ENCODE measurements at regions not wholly inside any gene's neighbourhood (a gene's known extent, or its start where the extent isn't known, plus 50 kb on each side); places are given as distances from the start of the nearest gene placed in this dataset.
"Not testable (repeated sequence)": the region's sequence is repeated elsewhere in the genome, so short reads cannot be mapped to it uniquely, and the experiment has no call there.

DNA sequence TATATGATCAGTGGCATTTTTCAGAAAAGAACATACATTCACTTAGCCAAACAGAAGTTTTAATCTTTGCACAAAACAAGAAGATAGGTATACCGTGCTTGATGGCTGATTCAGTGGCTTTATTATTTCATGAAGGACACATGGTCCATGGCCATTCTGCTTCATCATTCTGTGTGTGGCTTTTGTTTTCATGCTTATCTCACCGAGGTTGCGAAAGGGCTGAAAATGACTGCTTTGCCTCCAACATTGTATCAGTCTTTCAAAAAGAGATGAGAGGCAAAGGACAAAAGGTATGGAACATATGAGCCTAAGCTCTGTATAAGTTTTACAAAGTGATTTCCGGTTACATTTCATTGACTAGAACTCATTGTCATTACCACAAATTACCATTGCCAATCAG lies 541.1 kb downstream of the RAB28 start:
- DNase-seq (ENCODE audit: low read depth) = no peak

DNA sequence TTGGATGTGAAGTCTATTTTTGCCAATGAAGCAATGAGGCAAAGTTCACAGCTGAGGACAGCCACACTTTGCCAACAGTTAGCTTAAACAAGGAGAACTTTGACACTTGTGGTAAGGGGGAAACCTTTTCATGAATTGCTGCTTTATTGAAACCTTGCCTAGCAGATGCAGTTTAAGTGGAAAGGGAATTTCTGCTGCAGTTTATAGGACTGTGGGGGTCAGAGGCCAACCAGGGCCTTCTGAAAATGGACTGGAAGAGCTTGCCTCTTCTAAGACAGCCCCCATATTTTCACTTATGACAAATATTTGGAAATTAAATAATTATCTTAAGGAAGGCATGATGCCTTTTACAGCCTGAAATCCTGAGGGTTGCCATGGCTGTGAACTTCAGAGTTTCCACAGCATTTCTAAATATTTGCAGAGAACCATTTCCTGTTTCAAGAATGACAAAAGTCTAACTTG lies 550.3 kb downstream of the RAB28 start:
- no peak for DNase-seq (ENCODE audit: low read depth)

DNA sequence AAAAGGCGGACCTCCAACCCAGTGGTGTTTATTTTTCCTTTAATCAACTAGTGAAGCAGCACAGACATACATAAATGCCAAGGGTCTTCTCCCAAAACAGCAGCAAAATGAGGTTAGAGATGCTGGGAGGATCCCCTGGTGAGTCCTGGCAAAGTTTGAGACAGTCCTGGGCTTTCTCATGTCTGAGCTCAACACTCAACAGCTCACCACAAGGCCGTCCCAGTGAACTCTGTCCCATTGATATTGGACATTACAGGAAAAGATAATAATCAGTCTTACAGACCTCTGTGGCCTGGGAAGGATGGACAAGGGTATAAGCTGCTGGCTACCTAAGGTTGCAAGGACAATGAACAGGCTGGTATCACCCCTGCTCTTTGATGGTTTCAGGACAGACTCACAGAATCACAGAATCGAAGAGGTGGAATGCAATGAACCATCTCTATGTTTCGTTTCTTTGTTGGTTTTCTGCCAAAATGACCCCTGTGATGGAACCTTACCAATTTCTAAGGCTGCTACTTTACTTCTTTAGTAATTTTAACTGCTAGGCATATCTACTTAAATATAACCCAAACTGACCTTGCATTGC lies 551.8 kb downstream of the RAB28 start:
- no peak for DNase-seq (ENCODE audit: low read depth)

DNA sequence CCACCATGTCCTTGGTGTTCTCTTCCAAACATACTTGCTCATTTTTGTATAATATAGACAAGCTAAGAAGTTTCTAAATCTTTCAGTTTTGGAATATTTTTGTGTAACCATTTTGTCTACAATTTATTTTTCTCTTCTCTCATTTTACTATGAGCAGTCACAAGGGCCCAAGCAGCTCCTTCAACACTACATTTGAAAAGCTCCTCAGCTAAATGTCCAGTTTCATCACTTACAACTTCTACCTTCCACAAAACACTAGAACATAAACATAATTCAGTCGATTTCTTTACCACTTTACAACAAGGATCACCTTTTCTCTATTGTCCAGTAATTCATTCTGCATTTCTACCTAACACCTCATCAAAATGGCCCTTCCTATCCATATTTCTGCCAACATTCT lies 554.4 kb downstream of the RAB28 start:
- no peak for DNase-seq (ENCODE audit: low read depth)

DNA sequence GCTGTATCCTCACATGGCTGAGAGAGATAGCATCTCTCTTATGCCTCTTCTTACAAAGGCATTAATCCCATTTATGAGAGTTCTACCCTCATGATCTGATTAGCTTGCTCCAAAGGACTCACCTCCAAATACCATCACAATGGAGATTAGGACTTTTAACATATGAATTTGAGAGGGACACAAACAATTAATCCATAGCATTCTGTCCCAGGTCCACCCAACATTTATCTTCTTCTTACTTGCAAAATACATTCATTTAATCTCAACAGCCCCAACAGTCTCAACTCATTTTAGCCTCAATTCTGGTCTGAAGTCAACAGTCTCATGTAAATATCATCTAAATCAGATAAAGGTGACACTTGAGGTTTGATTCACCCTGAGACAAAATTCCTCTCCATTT lies 555.4 kb downstream of the RAB28 start:
- no peak for DNase-seq (ENCODE audit: low read depth)

DNA sequence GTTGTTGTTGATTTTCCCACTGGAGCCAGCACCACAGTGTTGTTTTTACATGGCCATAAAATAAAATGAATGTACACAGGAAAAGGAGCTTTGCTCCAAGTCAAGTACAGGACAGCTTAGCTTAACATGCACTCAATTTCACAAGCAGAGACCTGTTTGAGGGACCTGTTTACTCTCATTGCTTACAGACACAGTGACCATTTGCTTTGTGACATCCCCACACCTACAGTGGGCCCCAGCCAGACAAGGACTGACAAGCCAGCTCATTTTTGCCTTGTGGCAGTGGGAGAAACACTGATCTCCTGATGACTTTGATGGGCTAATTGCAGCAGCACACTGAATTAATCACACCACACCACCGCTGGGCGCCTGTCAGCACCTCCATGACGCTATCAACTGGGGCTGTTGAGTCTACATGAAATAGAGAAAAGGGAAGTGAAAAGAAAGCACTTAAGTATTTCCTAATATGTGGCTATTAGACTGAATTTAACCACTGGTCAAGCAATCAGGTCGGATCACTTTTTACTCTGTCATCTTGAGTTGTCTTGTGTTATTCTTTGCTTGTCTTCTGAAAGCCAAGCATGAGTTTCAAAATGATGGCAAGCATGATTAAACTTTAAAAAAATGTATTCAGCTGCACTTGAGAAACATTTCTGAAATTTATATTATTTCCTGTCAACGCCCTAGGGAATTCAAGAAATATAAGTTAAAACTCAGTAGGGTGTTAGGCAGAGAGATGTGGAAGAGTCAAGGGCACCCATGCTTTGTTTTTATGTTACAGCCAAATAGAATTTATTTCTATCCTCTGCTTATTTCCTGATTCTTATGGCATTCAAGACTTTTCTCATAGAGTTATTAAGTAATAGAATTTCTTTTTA lies 557.7 kb downstream of the RAB28 start:
- DNase-seq (ENCODE audit: low read depth) = no peak

DNA sequence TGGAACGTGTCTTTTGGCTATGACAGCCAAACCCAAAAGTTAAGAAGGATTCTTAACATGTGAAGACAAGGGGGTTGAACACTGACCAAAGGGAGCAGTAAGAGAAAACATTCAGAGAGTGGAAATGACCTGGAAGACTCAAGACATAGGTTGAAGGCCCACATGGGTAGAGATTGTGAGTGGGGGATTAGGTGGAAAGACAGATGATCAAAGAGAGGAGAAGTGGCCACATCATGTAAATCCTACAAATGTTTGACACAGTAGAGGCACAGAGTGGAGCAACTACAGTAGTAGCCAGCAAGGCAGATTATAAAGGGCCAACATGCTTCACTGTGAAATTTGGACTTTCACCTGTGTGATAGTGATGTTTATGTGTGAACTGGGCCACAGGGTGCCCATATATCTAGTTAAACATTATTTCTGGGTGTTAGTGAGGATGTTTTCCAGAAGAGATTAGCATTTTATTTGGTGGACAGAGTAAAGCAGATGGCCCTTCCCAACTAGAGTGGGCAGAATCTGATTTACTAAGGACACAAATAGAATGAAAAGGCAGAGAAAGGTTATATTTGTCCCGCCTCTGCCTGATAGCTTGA lies 559.3 kb downstream of the RAB28 start:
- DNase-seq (ENCODE audit: low read depth) = no peak

DNA sequence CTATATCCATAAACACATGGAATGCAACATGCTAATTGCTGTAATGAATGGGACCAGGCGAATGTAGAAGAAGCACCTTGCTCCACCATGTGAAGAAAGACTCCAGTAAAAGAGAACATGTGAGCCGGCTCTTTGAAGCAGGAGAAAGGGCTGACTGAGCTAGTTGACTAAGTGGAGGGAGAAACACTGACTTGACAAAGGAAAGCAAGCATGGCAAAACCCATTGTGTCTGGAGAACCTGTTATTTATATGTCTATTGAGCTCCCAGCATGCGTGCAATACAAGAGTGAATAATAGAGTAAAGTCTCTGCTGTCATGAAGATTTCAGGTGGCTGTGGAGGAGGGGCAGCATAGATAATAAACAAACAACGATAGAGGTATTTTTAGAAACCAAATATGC lies 559.9 kb downstream of the RAB28 start:
- DNase-seq (ENCODE audit: low read depth) = no peak

DNA sequence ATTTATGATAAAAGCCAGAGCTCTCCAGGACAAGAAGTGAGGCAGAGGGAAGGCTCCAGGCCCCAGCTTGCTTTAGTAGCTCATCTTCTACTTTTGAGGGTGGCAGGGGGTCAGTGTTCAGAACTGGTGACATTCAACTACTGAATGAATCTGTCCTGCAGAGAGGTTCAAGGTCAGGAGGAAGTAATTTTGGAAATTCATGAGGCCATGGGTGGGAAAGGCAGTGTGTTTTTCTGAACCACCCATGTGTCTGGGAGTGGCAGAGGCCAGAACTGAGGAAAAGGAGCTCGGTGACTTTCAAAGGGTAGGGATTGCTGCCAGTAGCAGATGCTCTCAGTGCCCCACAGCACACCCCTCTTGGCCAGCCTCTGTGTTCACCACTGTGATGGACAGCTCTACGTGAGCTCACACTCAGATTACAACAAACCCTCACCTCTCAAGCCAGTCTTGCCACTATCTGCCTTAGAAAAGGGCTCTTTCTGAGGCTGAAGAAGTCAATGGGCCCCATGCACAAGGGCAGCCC lies 571.2 kb downstream of the RAB28 start:
- no peak for DNase-seq (ENCODE audit: low read depth)

DNA sequence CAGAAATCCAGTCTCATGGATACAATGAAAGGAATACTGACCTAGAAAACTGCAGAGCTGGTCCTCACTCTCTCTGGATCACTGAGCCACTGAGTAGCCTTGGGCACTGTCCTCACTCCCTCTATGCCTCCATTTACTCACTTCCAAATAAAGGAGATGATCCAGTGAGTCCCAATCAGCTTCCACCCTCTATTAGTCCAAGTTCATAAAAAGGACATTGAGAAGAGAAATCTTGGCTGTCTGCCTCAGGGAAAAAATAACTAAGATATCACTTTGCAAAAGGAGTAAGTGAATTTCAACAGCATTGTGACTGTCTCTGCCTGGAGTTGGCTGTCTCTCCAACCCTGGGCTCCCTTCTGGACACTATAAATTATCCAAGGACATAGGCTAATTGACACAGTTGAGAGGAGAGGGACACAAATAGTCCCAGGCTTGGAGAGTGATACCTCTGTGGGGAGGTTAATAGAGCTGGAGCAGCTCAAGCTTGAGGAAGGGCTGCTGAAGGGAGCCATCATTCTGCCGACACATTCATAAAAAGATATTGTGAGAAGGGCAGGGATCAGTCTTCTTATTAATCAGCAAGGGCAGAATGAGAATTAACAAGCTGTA lies 572.3 kb downstream of the RAB28 start:
- no peak for DNase-seq (ENCODE audit: low read depth)

DNA sequence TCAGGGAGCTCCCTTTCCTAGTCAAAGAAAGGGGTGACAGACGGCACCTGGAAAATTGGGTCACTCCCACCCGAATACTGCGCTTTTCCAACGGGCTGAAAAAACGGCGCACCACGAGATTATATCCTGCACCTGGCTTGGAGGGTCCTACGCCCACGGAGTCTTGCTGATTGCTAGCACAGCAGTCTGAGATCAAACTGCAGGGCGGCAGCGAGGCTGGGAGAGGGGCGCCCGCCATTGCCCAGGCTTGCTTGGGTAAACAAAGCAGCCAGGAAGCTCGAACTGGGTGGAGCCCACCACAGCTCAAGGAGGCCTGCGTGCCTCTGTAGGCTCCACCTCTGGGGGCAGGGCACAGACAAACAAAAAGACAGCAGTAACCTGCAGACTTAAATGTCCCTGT lies 580.5 kb downstream of the RAB28 start:
- not testable (repeated sequence) for DNase-seq (ENCODE audit: low read depth)

DNA sequence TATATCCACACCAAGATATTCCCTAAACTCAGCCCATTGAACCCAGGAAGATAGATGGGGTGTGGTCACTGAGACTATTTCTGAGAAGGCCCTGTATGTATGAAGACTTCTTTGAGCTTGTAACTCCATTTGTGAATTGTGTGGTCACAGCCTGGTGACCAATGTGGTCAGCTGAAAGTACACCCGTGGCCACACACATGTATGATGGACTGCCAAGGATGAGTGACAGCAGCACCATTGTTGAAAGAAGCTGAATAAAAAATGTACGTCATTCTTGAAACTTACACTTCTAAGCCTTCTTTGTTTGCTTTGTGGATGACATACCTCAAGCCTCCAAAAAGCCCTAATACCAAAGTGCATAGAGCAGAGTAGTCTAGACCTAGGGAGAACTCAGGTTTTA lies 581.4 kb downstream of the RAB28 start:
- no peak for DNase-seq (ENCODE audit: low read depth)

DNA sequence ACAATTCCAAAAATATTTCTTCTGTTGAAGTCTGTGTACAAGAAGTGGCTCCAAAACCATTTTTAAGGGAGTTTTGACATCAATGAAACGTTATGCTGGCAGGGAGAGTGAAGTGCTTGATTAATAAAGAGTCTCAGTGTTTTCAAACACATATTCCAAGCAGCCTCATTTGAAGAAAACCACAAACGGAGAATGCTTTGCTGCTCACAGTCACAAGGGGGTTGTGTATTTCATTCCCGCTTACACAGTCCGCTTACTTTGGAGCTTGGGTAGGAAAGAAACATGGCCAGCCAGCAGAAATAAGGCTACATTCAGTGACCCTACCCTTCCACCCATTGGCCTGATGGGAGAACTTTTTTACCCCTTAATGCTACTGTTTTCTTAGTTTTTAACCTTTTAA lies 586.2 kb downstream of the RAB28 start:
- DNase-seq (ENCODE audit: low read depth) = no peak

DNA sequence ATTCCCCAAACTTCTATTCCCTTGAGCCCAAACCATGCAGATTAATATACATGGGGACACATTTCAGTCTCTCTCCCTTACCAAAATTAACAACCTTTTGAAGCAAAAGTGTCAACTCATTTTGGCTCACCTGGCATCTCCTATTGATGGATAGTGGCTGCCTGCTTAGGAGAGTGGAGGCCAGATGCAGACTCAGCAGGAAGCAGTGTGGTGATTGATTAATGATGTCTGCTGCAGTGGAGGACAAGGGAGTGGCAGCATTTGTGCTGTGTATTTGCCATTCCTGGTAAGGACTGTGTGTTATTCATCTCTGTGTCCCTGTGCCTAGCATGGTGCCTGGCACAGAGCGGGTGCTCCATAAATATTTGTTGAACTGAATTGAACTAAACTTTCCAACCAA lies 590.1 kb downstream of the RAB28 start:
- no peak for DNase-seq (ENCODE audit: low read depth)

DNA sequence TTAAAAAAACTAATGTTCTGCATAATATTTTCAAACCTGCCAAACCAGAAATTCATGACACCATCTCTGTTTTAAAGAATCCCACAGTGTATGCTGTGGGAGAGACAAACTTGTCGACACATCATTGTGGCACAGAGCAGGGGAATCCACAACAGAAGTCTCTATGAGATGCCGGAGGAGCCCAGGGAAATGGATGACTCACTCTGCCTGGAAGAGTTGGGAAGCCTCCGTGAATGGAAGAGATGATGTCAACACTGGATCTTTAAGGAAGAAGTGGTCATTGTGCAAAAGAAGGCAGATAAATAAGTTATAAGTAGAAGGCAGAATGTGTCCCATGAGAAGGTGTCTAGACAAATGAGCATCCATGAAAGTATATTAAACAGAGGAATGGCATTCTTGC lies 595.1 kb downstream of the RAB28 start:
- DNase-seq (ENCODE audit: low read depth) = peak; percentile 52

DNA sequence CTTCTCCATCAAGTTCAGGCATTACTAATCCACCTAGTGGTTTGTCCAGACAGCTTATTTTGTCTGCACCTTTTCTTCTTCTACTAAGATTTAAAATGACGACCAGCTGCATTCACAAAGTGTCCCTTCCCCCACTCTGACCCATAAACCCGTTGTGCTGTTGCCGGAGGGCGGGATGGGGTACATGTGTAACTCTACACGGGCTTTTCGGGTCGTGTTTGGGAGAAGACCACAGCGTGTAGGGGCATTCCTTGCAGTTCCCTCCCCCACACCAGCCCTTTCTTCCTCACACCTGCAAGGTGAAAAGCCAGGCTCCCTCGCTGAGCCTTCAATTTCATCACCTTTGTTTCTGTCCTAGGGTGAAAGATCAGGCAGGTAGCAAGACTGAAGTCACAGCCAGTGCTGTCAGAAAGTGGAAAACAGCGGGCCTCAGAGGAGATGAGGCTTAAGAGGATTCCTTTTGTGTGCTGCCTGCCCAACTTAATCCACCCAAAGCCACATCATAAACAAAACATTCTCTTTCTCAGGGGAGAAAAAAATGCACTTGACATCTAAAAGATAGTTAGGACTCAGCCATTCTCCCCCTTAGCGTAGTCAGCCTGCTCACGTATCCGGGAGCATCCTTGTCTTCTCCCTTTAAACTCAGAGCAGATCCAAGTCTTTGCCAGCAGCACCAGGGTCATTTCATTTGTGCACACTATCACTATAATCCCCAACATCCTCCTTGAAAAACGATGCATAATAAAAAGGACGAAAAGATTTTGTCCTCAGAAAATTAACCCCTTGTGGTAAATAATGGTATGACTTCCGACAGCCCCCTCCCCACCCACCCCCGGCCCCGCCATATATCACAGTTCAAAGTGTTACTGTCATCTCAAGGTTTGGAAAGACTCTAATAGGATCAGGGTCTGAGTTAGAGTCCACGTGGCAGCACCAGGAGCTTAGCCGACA lies 599.0 kb downstream of the RAB28 start:
- no peak for DNase-seq (ENCODE audit: low read depth)

DNA sequence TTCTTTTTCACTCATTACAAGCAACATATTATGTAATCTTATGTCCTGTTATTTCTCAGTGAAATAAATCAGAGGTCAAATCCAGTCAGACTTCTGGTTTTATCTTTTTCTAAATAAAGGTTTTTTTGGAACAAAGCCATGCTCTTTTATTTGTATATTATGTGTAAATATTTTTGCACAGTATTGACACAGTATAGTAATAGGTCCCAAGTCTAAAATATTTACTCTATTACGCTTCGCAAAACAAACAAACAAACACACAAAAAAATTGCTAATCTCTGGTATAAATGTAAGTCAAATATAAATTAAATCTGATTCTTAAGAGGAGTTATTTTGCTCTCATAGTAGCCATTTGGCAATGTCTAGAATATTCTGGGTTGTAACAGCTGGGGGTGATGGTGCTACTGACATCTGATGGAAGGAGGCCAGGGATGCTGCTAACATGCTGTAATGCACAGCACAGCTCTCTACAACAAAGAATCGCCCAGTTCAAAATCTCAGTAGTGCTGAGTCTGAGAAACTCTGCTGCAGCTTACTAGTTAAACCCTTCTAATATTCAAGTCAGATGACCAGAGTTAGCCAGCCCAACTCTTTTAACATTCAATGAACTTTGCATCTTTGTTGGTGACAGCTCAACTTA lies 602.1 kb downstream of the RAB28 start:
- no peak for DNase-seq (ENCODE audit: low read depth)

DNA sequence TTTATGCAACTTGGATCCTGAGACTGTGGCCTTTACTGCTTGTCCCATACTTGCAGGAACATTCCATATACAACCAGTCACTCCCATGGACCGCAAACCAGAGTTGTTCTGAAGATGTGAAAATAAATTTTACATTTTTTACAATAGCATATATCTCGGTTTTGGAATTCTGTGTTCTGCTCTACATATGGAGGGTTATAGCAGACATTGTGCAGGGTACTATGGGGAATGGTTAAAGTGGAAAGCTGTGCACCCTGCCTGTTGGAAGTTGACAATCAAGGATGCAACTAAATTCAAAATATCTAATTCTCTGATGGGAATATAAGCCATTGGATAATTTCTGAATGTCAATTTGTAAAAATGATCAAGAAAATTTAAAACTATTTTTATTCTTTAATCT lies 603.3 kb downstream of the RAB28 start:
- no peak for DNase-seq (ENCODE audit: low read depth)

DNA sequence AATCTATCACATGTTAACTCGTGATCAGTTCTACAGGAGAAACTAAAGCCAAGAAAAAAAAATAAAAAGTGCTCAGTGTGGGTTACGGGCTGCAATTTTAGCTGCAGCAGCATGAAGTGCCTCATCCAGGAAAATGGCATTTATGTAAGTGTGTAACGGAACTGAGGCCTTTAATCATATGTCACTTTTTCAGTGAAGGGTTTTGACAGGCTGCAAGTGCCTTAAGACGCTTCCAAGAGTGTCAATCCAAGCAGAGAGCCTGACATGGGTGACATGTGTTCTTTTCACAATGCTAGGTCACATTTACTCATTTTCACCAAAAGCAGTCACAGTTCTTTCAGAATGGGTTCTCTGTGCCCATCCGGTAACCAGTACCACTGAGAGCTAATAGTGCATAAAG lies 604.6 kb downstream of the RAB28 start:
- no peak for DNase-seq (ENCODE audit: low read depth)

DNA sequence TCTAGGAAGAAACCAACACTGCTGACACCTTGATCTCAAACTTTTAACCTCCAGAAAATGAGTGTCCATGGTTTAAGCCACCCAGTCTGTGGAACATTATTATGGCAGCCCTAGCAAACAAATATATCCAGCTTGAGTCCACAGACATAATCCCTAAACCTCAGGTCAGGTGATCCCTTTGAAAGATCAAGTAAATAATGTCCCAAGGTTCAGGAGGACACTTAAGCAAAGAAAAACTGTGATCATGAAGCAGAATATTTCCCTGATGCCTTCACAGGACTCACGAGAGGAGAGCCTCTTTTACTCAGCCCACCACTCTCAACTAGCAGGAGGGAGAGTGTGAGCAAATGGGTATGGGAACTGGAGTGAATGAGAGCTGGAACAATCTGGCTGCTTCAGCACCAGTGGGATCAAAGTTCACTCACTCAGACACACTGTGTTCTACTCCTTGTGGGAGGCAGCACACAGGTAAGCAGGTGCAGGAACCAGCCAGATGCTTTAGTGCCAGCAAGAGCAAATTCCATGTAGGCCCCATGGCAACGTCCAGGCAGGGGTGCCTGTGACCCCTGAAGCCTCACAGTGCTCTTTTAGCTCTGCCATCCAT lies 608.4 kb downstream of the RAB28 start:
- DNase-seq (ENCODE audit: low read depth) = no peak
